NCI-H82 (cell line): ENCODE measurements at regions not wholly inside any gene's neighbourhood (a gene's known extent, or its start where the extent isn't known, plus 50 kb on each side); places are given as distances from the start of the nearest gene placed in this dataset.

ENCODE experiments used
- DNase-seq: peaks from one replicate; lab custom pipeline; 2025; lab: John Stamatoyannopoulos, UW

- no peak for DNase-seq
Measured at GRCh38 chr6:108734271-108734922, 113.8 kb upstream of the ARMC2 start.

- DNase-seq: no peak
Measured at GRCh38 chr6:108735310-108736001, 112.8 kb upstream of the ARMC2 start.

- DNase-seq: no peak
Measured at GRCh38 chr6:108736002-108736361, 112.2 kb upstream of the ARMC2 start.

- no peak for DNase-seq
Measured at GRCh38 chr6:108736832-108737231, 111.4 kb upstream of the ARMC2 start.

- no peak for DNase-seq
Measured at GRCh38 chr6:108737594-108738546, 110.4 kb upstream of the ARMC2 start.

- DNase-seq: no peak
Measured at GRCh38 chr6:108738684-108739416, 109.4 kb upstream of the ARMC2 start.

- DNase-seq: no peak
Measured at GRCh38 chr6:108739496-108740330, 108.5 kb upstream of the ARMC2 start.

- no peak for DNase-seq
Measured at GRCh38 chr6:108741331-108741989, 106.8 kb upstream of the ARMC2 start.

GRCh38 chr6:108742041-108742440 is 106.2 kb upstream of the ARMC2 start:
- DNase-seq: no peak

GRCh38 chr6:108744244-108744972 is 103.8 kb upstream of the ARMC2 start:
- no peak for DNase-seq

- DNase-seq: peak; percentile 10
Measured at GRCh38 chr6:108744996-108745395, 103.2 kb upstream of the ARMC2 start.

GRCh38 chr6:108745664-108746336 is 102.4 kb upstream of the ARMC2 start:
- DNase-seq: no peak

- DNase-seq: no peak
Measured at GRCh38 chr6:108746366-108746765, 101.9 kb upstream of the ARMC2 start.

- no peak for DNase-seq
Measured at GRCh38 chr6:108746836-108747575, 101.2 kb upstream of the ARMC2 start.

- DNase-seq: no peak
Measured at GRCh38 chr6:108748055-108748454, 100.2 kb upstream of the ARMC2 start.

GRCh38 chr6:108748959-108749358 is 99.3 kb upstream of the ARMC2 start:
- peak; percentile 86 for DNase-seq

GRCh38 chr6:108750801-108751200 is 97.4 kb upstream of the ARMC2 start:
- DNase-seq: no peak

GRCh38 chr6:108751282-108751681 is 96.9 kb upstream of the ARMC2 start:
- no peak for DNase-seq
